22Rv1 (cell line): ENCODE measurements at regions not wholly inside any gene's neighbourhood (a gene's known extent, or its start where the extent isn't known, plus 50 kb on each side); places are given as distances from the start of the nearest gene placed in this dataset.

Source experiments
- CTCF ChIP-seq: fragments of 450-650 bp; IDR thresholded peaks from 2 replicates; pipeline ENCODE4 v1.5.1; 2017; ENCODE audit warnings: mild to moderate bottlenecking
- ZFX ChIP-seq: fragments of 450-650 bp; IDR thresholded peaks from 2 replicates; pipeline ENCODE4 v1.6.1; 2017; ENCODE audit warnings: antibody characterized with exemption, borderline replicate concordance

GRCh38 chr1:98360864-98361263 lies 300.7 kb upstream of the SNX7 start:
- TF ChIP-seq CTCF (no peak), ZFX (no peak)
